AG09309 (cell line): ENCODE measurements at regions not wholly inside any gene's neighbourhood (a gene's known extent, or its start where the extent isn't known, plus 50 kb on each side); places are given as distances from the start of the nearest gene placed in this dataset.

ENCODE experiments used
- DNase-seq: peaks from one replicate; pipeline ENCODE4 v3.0.0-alpha.2; 2010; ENCODE audit warnings: low read depth
- H3K4me3 ChIP-seq: 2 replicates; pipeline ENCODE4 v1.5.1; 2011; ENCODE audit warnings: mild to moderate bottlenecking, low read depth, low read length, moderate library complexity; ENCODE audit not compliant: control insufficient read depth
- CTCF ChIP-seq: IDR thresholded peaks from 2 replicates; pipeline ENCODE4 v1.5.1; 2011; ENCODE audit warnings: mild to moderate bottlenecking, low read depth, low read length, inconsistent platforms; ENCODE audit not compliant: insufficient read depth, control insufficient read depth; ENCODE audit errors: missing control alignments

- no peak for TF ChIP-seq CTCF
- no peak for DNase-seq
- no peak overlapping the region for H3K4me3 ChIP-seq
Measured at GRCh38 chr4:43718369-43718768, 730.2 kb downstream of the KCTD8 start.

- DNase-seq, result no peak
- no peak for TF ChIP-seq CTCF
Measured at GRCh38 chr4:43732829-43733426, 715.7 kb downstream of the KCTD8 start.

GRCh38 chr4:43742083-43742482, 706.5 kb downstream of the KCTD8 start:
- TF ChIP-seq CTCF, result no peak
- DNase-seq, result no peak
- no peak overlapping the region for H3K4me3 ChIP-seq

More at GRCh38 chr4:43732829-43733426, 715.7 kb downstream of the KCTD8 start:
- H3K4me3 ChIP-seq, result no peak overlapping the region

GRCh38 chr4:43754566-43754965, 694.0 kb downstream of the KCTD8 start:
- H3K4me3 ChIP-seq, result no peak overlapping the region
- TF ChIP-seq CTCF, result no peak

GRCh38 chr4:43757147-43757546, 691.5 kb downstream of the KCTD8 start:
- DNase-seq, result no peak
- no peak for TF ChIP-seq CTCF

More at GRCh38 chr4:43754566-43754965, 694.0 kb downstream of the KCTD8 start:
- DNase-seq, result no peak

GRCh38 chr4:43758836-43759235, 689.8 kb downstream of the KCTD8 start:
- H3K4me3 ChIP-seq, result no peak overlapping the region
- TF ChIP-seq CTCF, result no peak
- no peak for DNase-seq

More at GRCh38 chr4:43757147-43757546, 691.5 kb downstream of the KCTD8 start:
- H3K4me3 ChIP-seq, result no peak overlapping the region

- no peak overlapping the region for H3K4me3 ChIP-seq
- DNase-seq, result no peak
- TF ChIP-seq CTCF, result no peak
Measured at GRCh38 chr4:43763029-43763610, 685.5 kb downstream of the KCTD8 start.
